ENCODE measurements at regions not wholly inside any gene's neighbourhood (a gene's known extent, or its start where the extent isn't known, plus 50 kb on each side); places are given as distances from the start of the nearest gene placed in this dataset.

- TF ChIP-seq EP300 (IDR thresholded peaks at IDR 0.05) (no peak), CTCF (IDR thresholded peaks at IDR 0.05) (no peak), POLR2A (IDR thresholded peaks at IDR 0.05) (no peak), POLR2AphosphoS5 (IDR thresholded peaks at IDR 0.05) (no peak)
Observed at GRCh38 chr20:40631119-40631631, 57.9 kb downstream of the MAFB start.

Data from sigmoid colon (tissue), 4 donors.